ENCODE measurements at regions not wholly inside any gene's neighbourhood (a gene's known extent, or its start where the extent isn't known, plus 50 kb on each side); places are given as distances from the start of the nearest gene placed in this dataset.

- H3K27ac ChIP-seq = no peak overlapping the region
- no peak for TF ChIP-seq ZFX (IDR thresholded peaks at IDR 0.05; ENCODE audit: borderline replicate concordance)
These were observed 390.2 kb upstream of the COBL start for GRCh38 chr7:51706851-51707250.

GRCh38 chr7:51705701-51706100 lies 389.1 kb upstream of the COBL start:
- no peak overlapping the region for H3K27ac ChIP-seq
- TF ChIP-seq ZFX (IDR thresholded peaks at IDR 0.05; ENCODE audit: borderline replicate concordance) = no peak
- no peak for TF ChIP-seq CTCF (IDR thresholded peaks at IDR 0.05)

- H3K27ac ChIP-seq = no peak overlapping the region
- TF ChIP-seq CTCF (IDR thresholded peaks at IDR 0.05) (no peak), ZFX (IDR thresholded peaks at IDR 0.05; ENCODE audit: borderline replicate concordance) (no peak)
These were observed 386.1 kb upstream of the COBL start for GRCh38 chr7:51702673-51703072.

- H3K27ac ChIP-seq = no peak overlapping the region
- TF ChIP-seq ZFX (IDR thresholded peaks at IDR 0.05; ENCODE audit: borderline replicate concordance) (no peak), CTCF (IDR thresholded peaks at IDR 0.05) (no peak)
These were observed 385.3 kb upstream of the COBL start for GRCh38 chr7:51701935-51702334.

- TF ChIP-seq ZFX (IDR thresholded peaks at IDR 0.05; ENCODE audit: borderline replicate concordance) = no peak
- no peak for TF ChIP-seq CTCF (IDR thresholded peaks at IDR 0.05)
- no peak overlapping the region for H3K27ac ChIP-seq
These were observed 384.1 kb upstream of the COBL start for GRCh38 chr7:51700593-51701215.

- no peak for TF ChIP-seq ZFX (IDR thresholded peaks at IDR 0.05; ENCODE audit: borderline replicate concordance)
- no peak for TF ChIP-seq CTCF (IDR thresholded peaks at IDR 0.05)
- H3K27ac ChIP-seq = no peak overlapping the region
These were observed 376.6 kb upstream of the COBL start for GRCh38 chr7:51693258-51693657.

- TF ChIP-seq ZFX (IDR thresholded peaks at IDR 0.05; ENCODE audit: borderline replicate concordance) (no peak), CTCF (IDR thresholded peaks at IDR 0.05) (no peak)
- H3K27ac ChIP-seq = no peak overlapping the region
These were observed 372.9 kb upstream of the COBL start for GRCh38 chr7:51689547-51689946.

- TF ChIP-seq CTCF (IDR thresholded peaks at IDR 0.05) (no peak), ZFX (IDR thresholded peaks at IDR 0.05; ENCODE audit: borderline replicate concordance) (no peak)
- H3K27ac ChIP-seq = no peak overlapping the region
These were observed 369.2 kb upstream of the COBL start for GRCh38 chr7:51685794-51686193.

Data from 22Rv1 (cell line).